CD4-positive, CD25-positive, alpha-beta regulatory T cell (primary cell): ENCODE measurements at regions not wholly inside any gene's neighbourhood (a gene's known extent, or its start where the extent isn't known, plus 50 kb on each side); places are given as distances from the start of the nearest gene placed in this dataset.

Source experiments
- ATAC-seq, 2 donors: fragments of 150-1000 bp; cut with Tn5 transposase; one replicate each; pipeline ENCODE4 v1.10.0; 2021; ENCODE audit warnings: low read depth in 2 of 2, moderate number of reproducible peaks in 2 of 2, moderate library complexity in 1 of 2
- DNase-seq, 3 donors: peaks; one replicate each; pipeline versions ENCODE4 v3.0.0 to v3.0.0-alpha.2; 2012 to 2022; ENCODE audit warnings: mixed read lengths in 1 of 3
- H3K27ac ChIP-seq: one replicate; pipeline ENCODE4 v1.7.0; 2013; ENCODE audit warnings: mild to moderate bottlenecking, low read length; ENCODE audit not compliant: insufficient read depth, poor library complexity, severe bottlenecking
- H3K27me3 ChIP-seq: one replicate; pipeline ENCODE4 v1.7.0; 2013; ENCODE audit warnings: low read length; ENCODE audit not compliant: control insufficient read depth, insufficient read depth
- H3K36me3 ChIP-seq: one replicate; pipeline ENCODE4 v1.7.0; 2013; ENCODE audit warnings: mild to moderate bottlenecking, low read length, moderate library complexity; ENCODE audit not compliant: control insufficient read depth, insufficient read depth
- H3K4me1 ChIP-seq: 2 replicates; pipeline ENCODE4 v1.7.0; 2013; ENCODE audit warnings: mild to moderate bottlenecking, low read length; ENCODE audit not compliant: insufficient read depth, control insufficient read depth, poor library complexity, severe bottlenecking
- H3K4me3 ChIP-seq: one replicate; pipeline ENCODE4 v1.7.0; 2013; ENCODE audit warnings: low read depth, mild to moderate bottlenecking, low read length, moderate library complexity
- H3K9me3 ChIP-seq, 2 experiments: 1 replicate in 1 of 2; 2 replicates in 1 of 2; pipeline ENCODE4 v1.7.0; 2013; ENCODE audit warnings: low read length in 2 of 2, mild to moderate bottlenecking in 1 of 2, moderate library complexity in 1 of 2; ENCODE audit not compliant: control insufficient read depth in 2 of 2
- H3K27ac Mint-ChIP-seq, 3 donors: one replicate each; pipeline ENCODE4 v1.8.0; 2020 to 2022; ENCODE audit warnings: mild to moderate bottlenecking in 3 of 3, mixed read lengths in 3 of 3, moderate library complexity in 2 of 3
- H3K27me3 Mint-ChIP-seq: one replicate; pipeline ENCODE4 v1.8.0; 2022; ENCODE audit warnings: mild to moderate bottlenecking, mixed read lengths
- H3K36me3 Mint-ChIP-seq: one replicate; pipeline ENCODE4 v1.8.0; 2020; ENCODE audit warnings: mixed read lengths
- H3K4me1 Mint-ChIP-seq, 4 donors: one replicate each; pipeline ENCODE4 v1.8.0; 2020 to 2022; ENCODE audit warnings: mixed read lengths in 4 of 4, mild to moderate bottlenecking in 1 of 4
- H3K4me3 Mint-ChIP-seq, 4 donors: one replicate each; pipeline ENCODE4 v1.8.0; 2020 to 2022; ENCODE audit warnings: mild to moderate bottlenecking in 4 of 4, mixed read lengths in 4 of 4, moderate library complexity in 3 of 4
- H3K9me3 Mint-ChIP-seq, 7 donors: one replicate each; pipeline ENCODE4 v1.8.0; 2020 to 2022; ENCODE audit warnings: mixed read lengths in 7 of 7, mild to moderate bottlenecking in 3 of 7, moderate library complexity in 2 of 7

GRCh38 chr9:113786071-113786470, 90.0 kb upstream of the ZNF618 start:
- no peaks in the 10 kb centered on the region for H3K9me3 ChIP-seq
- Mint-ChIP-seq H3K27me3 (peaks cover 4% of the 10 kb centered on the region), H3K9me3 (peaks cover 0 to 6% (median 0%) of the 10 kb centered on the region in 7 donors), H3K4me3 (no peak overlapping the region), H3K36me3 (no peaks in the 10 kb centered on the region), H3K27ac (no peak overlapping the region), H3K4me1 (no peaks in the 10 kb centered on the region)
- H3K27ac ChIP-seq, result no peak overlapping the region
- no peak overlapping the region for H3K4me3 ChIP-seq
- no peaks in the 10 kb centered on the region for H3K27me3 ChIP-seq
- H3K36me3 ChIP-seq, result no peaks in the 10 kb centered on the region
- ATAC-seq (no peak), DNase-seq (no peak)
- H3K4me1 ChIP-seq, result no peaks in the 10 kb centered on the region

- H3K9me3 ChIP-seq, result no peaks in the 10 kb centered on the region
- H3K27me3 ChIP-seq, result peaks cover 2% of the 10 kb centered on the region
- no peaks in the 10 kb centered on the region for H3K4me1 ChIP-seq
- ATAC-seq, result no peak
- H3K36me3 ChIP-seq, result no peaks in the 10 kb centered on the region
- H3K27ac Mint-ChIP-seq, result peak overlapping the region in 1 of 3 donors; percentile 45
- no peak overlapping the region for H3K4me3 Mint-ChIP-seq
- peaks cover 0 to 6% (median 0%) of the 10 kb centered on the region in 7 donors for H3K9me3 Mint-ChIP-seq
- no peak overlapping the region for H3K4me3 ChIP-seq
- peaks cover 4% of the 10 kb centered on the region for H3K27me3 Mint-ChIP-seq
- no peaks in the 10 kb centered on the region for H3K36me3 Mint-ChIP-seq
- no peak for DNase-seq
- no peak overlapping the region for H3K27ac ChIP-seq
- no peaks in the 10 kb centered on the region for H3K4me1 Mint-ChIP-seq
Measured at GRCh38 chr9:113787871-113788270, 88.2 kb upstream of the ZNF618 start.

- ATAC-seq (no peak), DNase-seq (no peak)
- no peaks in the 10 kb centered on the region for H3K36me3 Mint-ChIP-seq
- no peaks in the 10 kb centered on the region for H3K4me1 Mint-ChIP-seq
- Histone ChIP-seq H3K36me3 (no peaks in the 10 kb centered on the region), H3K27ac (no peak overlapping the region), H3K4me3 (no peak overlapping the region), H3K9me3 (no peaks in the 10 kb centered on the region), H3K4me1 (no peaks in the 10 kb centered on the region), H3K27me3 (peaks cover 2% of the 10 kb centered on the region)
- H3K4me3 Mint-ChIP-seq, result no peak overlapping the region
- H3K9me3 Mint-ChIP-seq, result peaks cover 0 to 4% (median 0%) of the 10 kb centered on the region in 7 donors
- H3K27me3 Mint-ChIP-seq, result peaks cover 4% of the 10 kb centered on the region
- no peak overlapping the region for H3K27ac Mint-ChIP-seq
Measured at GRCh38 chr9:113788616-113789330, 87.3 kb upstream of the ZNF618 start.

- Mint-ChIP-seq H3K27ac (no peak overlapping the region), H3K27me3 (peaks cover 4% of the 10 kb centered on the region), H3K9me3 (peaks cover 0 to 1% (median 0%) of the 10 kb centered on the region in 7 donors), H3K36me3 (no peaks in the 10 kb centered on the region), H3K4me1 (no peaks in the 10 kb centered on the region), H3K4me3 (no peak overlapping the region)
- no peak for ATAC-seq
- no peaks in the 10 kb centered on the region for H3K9me3 ChIP-seq
- H3K36me3 ChIP-seq, result no peaks in the 10 kb centered on the region
- H3K4me3 ChIP-seq, result no peak overlapping the region
- DNase-seq, result no peak
- H3K4me1 ChIP-seq, result no peaks in the 10 kb centered on the region
- peaks cover 2% of the 10 kb centered on the region for H3K27me3 ChIP-seq
- no peak overlapping the region for H3K27ac ChIP-seq
Measured at GRCh38 chr9:113790093-113790492, 86.0 kb upstream of the ZNF618 start.

GRCh38 chr9:113793558-113793957, 82.6 kb upstream of the ZNF618 start:
- Histone ChIP-seq H3K9me3 (no peaks in the 10 kb centered on the region), H3K36me3 (no peaks in the 10 kb centered on the region), H3K4me3 (no peak overlapping the region), H3K27ac (no peak overlapping the region), H3K27me3 (peaks cover 2% of the 10 kb centered on the region), H3K4me1 (no peaks in the 10 kb centered on the region)
- H3K36me3 Mint-ChIP-seq, result no peaks in the 10 kb centered on the region
- H3K4me1 Mint-ChIP-seq, result no peaks in the 10 kb centered on the region
- H3K9me3 Mint-ChIP-seq, result peaks cover 0 to 1% (median 0%) of the 10 kb centered on the region in 7 donors
- peaks cover 4% of the 10 kb centered on the region for H3K27me3 Mint-ChIP-seq
- no peak overlapping the region for H3K4me3 Mint-ChIP-seq
- ATAC-seq (no peak), DNase-seq (no peak)
- H3K27ac Mint-ChIP-seq, result peak overlapping the region in 1 of 3 donors; percentile 32

- DNase-seq (no peak), ATAC-seq (no peak)
- H3K27ac Mint-ChIP-seq, result no peak overlapping the region
- no peaks in the 10 kb centered on the region for H3K4me1 Mint-ChIP-seq
- Histone ChIP-seq H3K9me3 (no peaks in the 10 kb centered on the region), H3K36me3 (no peaks in the 10 kb centered on the region), H3K4me3 (no peak overlapping the region), H3K27me3 (peaks cover 2% of the 10 kb centered on the region), H3K4me1 (no peaks in the 10 kb centered on the region), H3K27ac (no peak overlapping the region)
- no peaks in the 10 kb centered on the region for H3K27me3 Mint-ChIP-seq
- peaks cover 0 to 1% (median 0%) of the 10 kb centered on the region in 7 donors for H3K9me3 Mint-ChIP-seq
- H3K36me3 Mint-ChIP-seq, result no peaks in the 10 kb centered on the region
- no peak overlapping the region for H3K4me3 Mint-ChIP-seq
Measured at GRCh38 chr9:113794721-113795120, 81.4 kb upstream of the ZNF618 start.

- Histone ChIP-seq H3K36me3 (no peaks in the 10 kb centered on the region), H3K27ac (no peak overlapping the region), H3K27me3 (peaks cover 2% of the 10 kb centered on the region), H3K9me3 (no peaks in the 10 kb centered on the region), H3K4me3 (no peak overlapping the region), H3K4me1 (no peaks in the 10 kb centered on the region)
- Mint-ChIP-seq H3K27ac (no peak overlapping the region), H3K27me3 (no peaks in the 10 kb centered on the region), H3K4me1 (no peaks in the 10 kb centered on the region), H3K9me3 (peaks cover 0 to 1% (median 0%) of the 10 kb centered on the region in 7 donors), H3K4me3 (no peak overlapping the region), H3K36me3 (no peaks in the 10 kb centered on the region)
- DNase-seq, result no peak
- ATAC-seq, result no peak
Measured at GRCh38 chr9:113795811-113796392, 80.2 kb upstream of the ZNF618 start.
